Right lobe of liver (tissue), 4 donors: ENCODE measurements at regions not wholly inside any gene's neighbourhood (a gene's known extent, or its start where the extent isn't known, plus 50 kb on each side); places are given as distances from the start of the nearest gene placed in this dataset.

Source experiments
- POLR2A ChIP-seq: fragments of 450-650 bp; IDR thresholded peaks from one replicate; pipeline ENCODE4 v1.6.1; 2017; ENCODE audit warnings: antibody characterized with exemption, mild to moderate bottlenecking
- TF ChIP-seq, protein P1 (sequence below), 4 donors: fragments of 200-600 bp in 3 of 4; fragments of 450-650 bp in 1 of 4; IDR thresholded peaks; one replicate each; pipeline versions ENCODE4 v1.5.1 to v1.8.0; 2016 to 2022; ENCODE audit warnings: antibody characterized with exemption in 4 of 4, mild to moderate bottlenecking in 2 of 4
- donor health status: DM: no; HTN: no; CAD: no.
- donor health status: DM: no; HTN: no; CAD: no.
- donor health status: DM: no; HTN: yes; CAD: no.

DNA sequence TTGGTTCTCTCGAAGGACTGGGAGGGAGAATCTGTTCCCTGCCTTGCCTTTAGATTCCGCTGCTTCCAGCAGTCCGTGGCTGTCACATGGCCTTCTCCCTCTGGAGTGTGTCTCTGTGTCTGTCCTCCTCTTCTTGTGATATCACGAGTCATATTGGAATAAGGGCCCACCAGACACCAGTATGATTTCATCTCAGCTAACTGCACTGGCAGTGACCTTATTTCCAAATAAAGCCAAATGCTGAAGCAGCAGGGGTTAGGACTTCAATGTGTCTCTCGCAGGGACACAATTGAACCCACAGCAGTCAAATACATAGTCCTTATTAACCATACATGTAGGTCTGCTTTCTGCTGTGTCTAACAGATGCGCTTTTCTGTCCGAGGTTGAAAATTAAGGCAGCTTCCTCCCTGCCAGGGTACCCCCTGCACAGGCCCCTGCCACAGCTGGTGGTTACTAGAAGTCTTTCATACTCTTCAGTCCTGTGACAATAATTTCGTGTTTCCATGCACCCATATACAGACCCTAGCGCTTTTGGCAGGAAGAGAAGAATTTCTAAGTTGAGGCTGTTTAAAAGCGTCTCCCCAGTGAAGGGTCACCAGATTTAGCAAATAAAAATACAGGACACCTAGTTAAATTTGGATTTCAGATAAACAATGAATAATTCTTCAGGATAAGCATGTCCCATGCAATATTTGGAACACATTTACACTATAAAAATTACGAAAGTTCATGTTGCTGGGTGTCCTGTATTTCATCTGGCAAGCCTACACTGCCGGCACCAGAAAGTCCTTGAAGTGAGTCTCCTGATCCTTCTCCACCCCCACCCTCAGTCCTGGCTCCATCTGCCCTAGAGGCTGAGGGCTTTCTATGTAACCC is 182.1 kb downstream of the ETS2 start:
- TF ChIP-seq, protein P1, sequence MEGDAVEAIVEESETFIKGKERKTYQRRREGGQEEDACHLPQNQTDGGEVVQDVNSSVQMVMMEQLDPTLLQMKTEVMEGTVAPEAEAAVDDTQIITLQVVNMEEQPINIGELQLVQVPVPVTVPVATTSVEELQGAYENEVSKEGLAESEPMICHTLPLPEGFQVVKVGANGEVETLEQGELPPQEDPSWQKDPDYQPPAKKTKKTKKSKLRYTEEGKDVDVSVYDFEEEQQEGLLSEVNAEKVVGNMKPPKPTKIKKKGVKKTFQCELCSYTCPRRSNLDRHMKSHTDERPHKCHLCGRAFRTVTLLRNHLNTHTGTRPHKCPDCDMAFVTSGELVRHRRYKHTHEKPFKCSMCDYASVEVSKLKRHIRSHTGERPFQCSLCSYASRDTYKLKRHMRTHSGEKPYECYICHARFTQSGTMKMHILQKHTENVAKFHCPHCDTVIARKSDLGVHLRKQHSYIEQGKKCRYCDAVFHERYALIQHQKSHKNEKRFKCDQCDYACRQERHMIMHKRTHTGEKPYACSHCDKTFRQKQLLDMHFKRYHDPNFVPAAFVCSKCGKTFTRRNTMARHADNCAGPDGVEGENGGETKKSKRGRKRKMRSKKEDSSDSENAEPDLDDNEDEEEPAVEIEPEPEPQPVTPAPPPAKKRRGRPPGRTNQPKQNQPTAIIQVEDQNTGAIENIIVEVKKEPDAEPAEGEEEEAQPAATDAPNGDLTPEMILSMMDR (IDR thresholded peaks at IDR 0.05): no peak
- no peak for TF ChIP-seq POLR2A
